Kidney epithelial cell (primary cell): ENCODE measurements at regions not wholly inside any gene's neighbourhood (a gene's known extent, or its start where the extent isn't known, plus 50 kb on each side); places are given as distances from the start of the nearest gene placed in this dataset.

Experiments
- DNase-seq: peaks from one replicate; pipeline ENCODE4 v3.0.0-alpha.2; 2010; ENCODE audit warnings: low read depth
- H3K27me3 ChIP-seq: 2 replicates; pipeline ENCODE4 v1.6.0; 2011; ENCODE audit warnings: low read length; ENCODE audit not compliant: control insufficient read depth, insufficient read depth
- H3K36me3 ChIP-seq: 2 replicates; pipeline ENCODE4 v1.5.1; 2011; ENCODE audit warnings: low read length; ENCODE audit not compliant: control insufficient read depth, insufficient read depth
- H3K4me3 ChIP-seq: 2 replicates; pipeline ENCODE4 v1.5.1; 2011; ENCODE audit warnings: low read depth, mild to moderate bottlenecking, control low read depth, low read length
- TF ChIP-seq, protein P1 (sequence below): IDR thresholded peaks from 2 replicates; pipeline ENCODE4 v1.5.1; 2011; ENCODE audit warnings: mild to moderate bottlenecking, moderate library complexity, low read length, control low read depth, inconsistent platforms; ENCODE audit not compliant: insufficient read depth, poor library complexity, severe bottlenecking

DNA sequence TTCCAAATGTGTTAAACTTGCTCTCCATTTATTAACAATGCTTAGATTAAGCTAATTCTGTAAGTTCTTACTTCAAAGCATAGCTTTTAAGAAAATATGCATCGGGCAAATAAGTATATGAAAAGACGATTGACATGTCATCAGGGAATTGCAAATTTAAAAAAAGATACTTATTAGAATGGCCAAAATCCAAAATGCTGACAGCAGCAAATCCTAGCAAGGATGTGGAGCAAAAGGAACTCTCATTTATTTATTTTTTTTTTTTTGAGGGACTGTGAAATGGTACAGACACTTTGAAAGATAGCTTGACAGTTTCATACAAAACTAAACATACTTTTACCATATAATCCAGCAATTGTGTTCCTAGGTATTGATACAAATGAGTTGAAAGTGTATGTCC lies 779.5 kb upstream of the MDGA2 start:
- Histone ChIP-seq H3K4me3 (no peak overlapping the region), H3K36me3 (no peaks in the 10 kb centered on the region), H3K27me3 (no peaks in the 10 kb centered on the region)
- DNase-seq = no peak
- TF ChIP-seq, protein P1, sequence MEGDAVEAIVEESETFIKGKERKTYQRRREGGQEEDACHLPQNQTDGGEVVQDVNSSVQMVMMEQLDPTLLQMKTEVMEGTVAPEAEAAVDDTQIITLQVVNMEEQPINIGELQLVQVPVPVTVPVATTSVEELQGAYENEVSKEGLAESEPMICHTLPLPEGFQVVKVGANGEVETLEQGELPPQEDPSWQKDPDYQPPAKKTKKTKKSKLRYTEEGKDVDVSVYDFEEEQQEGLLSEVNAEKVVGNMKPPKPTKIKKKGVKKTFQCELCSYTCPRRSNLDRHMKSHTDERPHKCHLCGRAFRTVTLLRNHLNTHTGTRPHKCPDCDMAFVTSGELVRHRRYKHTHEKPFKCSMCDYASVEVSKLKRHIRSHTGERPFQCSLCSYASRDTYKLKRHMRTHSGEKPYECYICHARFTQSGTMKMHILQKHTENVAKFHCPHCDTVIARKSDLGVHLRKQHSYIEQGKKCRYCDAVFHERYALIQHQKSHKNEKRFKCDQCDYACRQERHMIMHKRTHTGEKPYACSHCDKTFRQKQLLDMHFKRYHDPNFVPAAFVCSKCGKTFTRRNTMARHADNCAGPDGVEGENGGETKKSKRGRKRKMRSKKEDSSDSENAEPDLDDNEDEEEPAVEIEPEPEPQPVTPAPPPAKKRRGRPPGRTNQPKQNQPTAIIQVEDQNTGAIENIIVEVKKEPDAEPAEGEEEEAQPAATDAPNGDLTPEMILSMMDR = no peak

DNA sequence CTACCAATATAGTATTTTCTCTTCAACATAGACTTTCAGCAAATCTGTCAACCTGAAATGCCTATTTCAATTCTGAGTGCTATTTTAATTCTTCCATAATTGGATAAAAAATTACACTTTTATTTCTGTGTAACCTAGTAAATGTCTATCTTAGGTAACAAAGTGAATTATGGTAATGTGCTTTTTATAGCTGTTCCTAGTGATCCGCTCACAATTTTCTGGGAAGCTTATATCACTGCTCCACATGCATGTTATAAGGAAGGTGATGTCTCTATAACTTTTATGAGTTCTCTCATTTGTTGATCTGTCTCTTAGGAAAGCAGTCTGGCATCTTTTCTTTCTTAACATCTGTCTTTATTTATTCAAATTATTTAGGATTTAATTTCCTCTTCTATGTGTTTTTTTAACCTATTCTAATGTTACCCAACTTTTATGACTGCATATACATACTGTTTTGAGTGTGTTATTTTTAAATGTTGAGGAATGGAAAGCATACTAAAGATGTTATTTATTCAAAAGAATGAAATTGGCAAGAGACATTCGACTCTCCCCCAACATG lies 777.1 kb upstream of the MDGA2 start:
- no peak for DNase-seq
- Histone ChIP-seq H3K27me3 (no peaks in the 10 kb centered on the region), H3K4me3 (no peak overlapping the region), H3K36me3 (no peaks in the 10 kb centered on the region)
- TF ChIP-seq, protein P1 = no peak

DNA sequence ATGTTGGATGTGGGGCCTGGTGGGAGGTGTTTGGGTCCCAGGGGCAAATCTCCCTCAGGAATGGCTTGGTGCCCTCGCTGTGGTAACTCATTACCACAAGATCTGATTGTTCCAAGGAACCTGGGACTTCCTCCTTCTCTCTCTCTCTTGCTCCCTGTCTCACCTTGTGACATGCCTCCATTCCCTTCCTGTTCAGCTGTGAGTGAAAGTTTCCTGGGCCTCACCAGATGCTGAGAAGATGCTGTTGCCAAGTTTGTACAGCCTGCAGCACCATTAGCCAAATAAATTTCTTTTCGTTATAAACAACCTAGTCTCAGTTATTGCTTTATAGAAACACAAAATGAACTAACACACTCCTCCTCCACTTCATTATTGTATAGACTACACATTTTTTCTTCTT lies 759.8 kb upstream of the MDGA2 start:
- Histone ChIP-seq H3K36me3 (no peaks in the 10 kb centered on the region), H3K4me3 (no peak overlapping the region)
- TF ChIP-seq, protein P1 = no peak

DNA sequence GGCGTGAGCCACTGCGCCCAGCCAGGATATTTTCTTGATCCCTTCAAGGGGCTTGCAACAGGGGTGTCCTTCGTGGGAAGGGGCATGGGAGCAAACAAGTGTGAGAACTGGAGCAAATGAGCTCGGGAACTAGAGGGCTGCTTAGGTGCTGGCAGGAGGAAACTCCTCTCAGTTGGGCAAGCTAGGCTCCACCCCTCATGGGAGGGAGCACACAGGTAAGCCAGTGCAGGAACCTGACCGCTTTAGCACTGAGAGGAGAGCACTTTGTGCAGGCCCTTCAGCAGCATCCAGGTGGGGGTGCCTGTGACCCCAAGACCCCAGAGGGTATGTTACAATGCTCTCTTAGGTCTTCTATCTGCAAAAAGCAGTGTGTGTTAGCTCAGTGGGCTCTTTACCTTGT lies 755.4 kb upstream of the MDGA2 start:
- TF ChIP-seq, protein P1 = no peak
- Histone ChIP-seq H3K36me3 (no peaks in the 10 kb centered on the region), H3K27me3 (no peaks in the 10 kb centered on the region), H3K4me3 (no peak overlapping the region)
- no peak for DNase-seq

More for the DNA sequence above, 759.8 kb upstream of the MDGA2 start:
- no peak for DNase-seq
- H3K27me3 ChIP-seq = no peaks in the 10 kb centered on the region

DNA sequence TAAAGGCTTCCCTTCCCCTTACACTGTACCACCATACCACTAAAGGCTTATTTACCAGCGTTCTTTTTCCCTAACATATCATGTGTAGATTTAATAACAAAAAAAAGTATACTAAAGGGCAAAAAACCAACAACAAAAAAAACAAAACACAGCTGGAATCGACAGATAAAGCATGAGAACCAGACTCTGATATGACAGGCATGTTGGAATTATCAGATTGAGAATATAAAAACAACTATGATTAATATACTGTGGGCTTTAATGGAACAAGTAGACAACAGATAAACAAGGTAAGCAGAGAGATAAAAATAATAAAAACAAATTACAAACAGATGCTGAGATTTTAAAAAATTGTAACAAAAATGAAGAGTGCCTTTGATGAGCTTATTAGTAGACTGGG lies 754.1 kb upstream of the MDGA2 start:
- TF ChIP-seq, protein P1 = no peak
- DNase-seq = no peak
- no peaks in the 10 kb centered on the region for H3K27me3 ChIP-seq
- no peak overlapping the region for H3K4me3 ChIP-seq
- no peaks in the 10 kb centered on the region for H3K36me3 ChIP-seq
